ENCODE measurements at regions not wholly inside any gene's neighbourhood (a gene's known extent, or its start where the extent isn't known, plus 50 kb on each side); places are given as distances from the start of the nearest gene placed in this dataset.

DNA sequence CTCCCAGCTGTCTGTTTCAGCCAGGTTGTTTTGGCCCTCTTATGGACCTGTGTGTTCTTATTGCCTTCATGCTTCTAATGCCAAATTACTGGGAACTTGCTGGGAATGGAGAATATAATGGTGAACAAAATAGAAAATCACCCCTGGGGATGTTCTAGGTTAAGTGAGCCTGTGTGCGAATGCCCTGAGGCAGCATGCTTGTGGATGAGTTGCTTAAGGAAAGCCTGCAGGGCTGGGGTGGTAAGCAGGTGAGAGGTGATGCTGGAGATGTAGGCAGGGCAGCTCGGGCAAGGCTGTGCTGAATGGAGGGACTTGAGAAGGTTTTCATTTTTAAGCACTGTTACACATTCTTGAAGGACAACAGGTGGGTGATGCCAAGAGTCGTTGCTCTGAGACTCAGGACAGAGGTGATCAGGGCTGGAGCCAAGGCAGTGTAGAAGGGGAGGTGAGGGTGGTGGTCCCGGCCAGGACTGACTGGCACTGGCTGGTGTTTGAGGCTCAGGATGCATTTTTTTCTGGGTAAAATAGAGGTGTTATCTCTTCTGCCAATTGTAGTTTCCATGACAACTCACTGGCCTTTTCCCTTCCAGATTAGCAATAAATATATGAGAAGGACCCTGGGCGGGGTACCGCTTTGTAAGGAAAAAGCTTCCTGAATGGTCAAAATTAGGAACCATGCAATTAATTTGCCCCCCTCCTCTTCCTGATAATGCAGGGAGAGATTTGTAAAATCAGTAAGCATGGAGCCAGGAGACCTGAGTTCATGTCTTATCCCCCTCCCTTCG, 342.8 kb downstream of the ICE1 start:
- TF ChIP-seq, protein P1, sequence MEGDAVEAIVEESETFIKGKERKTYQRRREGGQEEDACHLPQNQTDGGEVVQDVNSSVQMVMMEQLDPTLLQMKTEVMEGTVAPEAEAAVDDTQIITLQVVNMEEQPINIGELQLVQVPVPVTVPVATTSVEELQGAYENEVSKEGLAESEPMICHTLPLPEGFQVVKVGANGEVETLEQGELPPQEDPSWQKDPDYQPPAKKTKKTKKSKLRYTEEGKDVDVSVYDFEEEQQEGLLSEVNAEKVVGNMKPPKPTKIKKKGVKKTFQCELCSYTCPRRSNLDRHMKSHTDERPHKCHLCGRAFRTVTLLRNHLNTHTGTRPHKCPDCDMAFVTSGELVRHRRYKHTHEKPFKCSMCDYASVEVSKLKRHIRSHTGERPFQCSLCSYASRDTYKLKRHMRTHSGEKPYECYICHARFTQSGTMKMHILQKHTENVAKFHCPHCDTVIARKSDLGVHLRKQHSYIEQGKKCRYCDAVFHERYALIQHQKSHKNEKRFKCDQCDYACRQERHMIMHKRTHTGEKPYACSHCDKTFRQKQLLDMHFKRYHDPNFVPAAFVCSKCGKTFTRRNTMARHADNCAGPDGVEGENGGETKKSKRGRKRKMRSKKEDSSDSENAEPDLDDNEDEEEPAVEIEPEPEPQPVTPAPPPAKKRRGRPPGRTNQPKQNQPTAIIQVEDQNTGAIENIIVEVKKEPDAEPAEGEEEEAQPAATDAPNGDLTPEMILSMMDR (IDR thresholded peaks at IDR 0.05): no peak
- TF ChIP-seq POLR2A (IDR thresholded peaks at IDR 0.05): no peak

Data from breast epithelium (tissue), 3 donors.